ENCODE measurements at regions not wholly inside any gene's neighbourhood (a gene's known extent, or its start where the extent isn't known, plus 50 kb on each side); places are given as distances from the start of the nearest gene placed in this dataset.

- no peaks in the 10 kb centered on the region for H3K36me3 ChIP-seq (ENCODE audit: control insufficient read depth, insufficient read depth, low read length)
- no peak for ATAC-seq
- CTCF ChIA-PET (ENCODE audit: low intra/inter-chr PET ratio): no interaction called here
- H3K9ac ChIP-seq (ENCODE audit: insufficient read depth in 1 of 2, low read depth in 2 of 2, low read length in 2 of 2): no peak overlapping the region
- POLR2A ChIA-PET: no interaction called here
- BruUV-seq (replicated peaks): no TSS peak
- in situ Hi-C loops (cut with MboI) (no loop called here), intact Hi-C loops (cut with micrococcal nuclease) (no loop called here)
- WGBS (ENCODE audit: insufficient coverage, low coverage, missing lambda C conversion rate): 0% methylated on average over 3 of the region's 3 CpGs
- no peak overlapping the region for H3K4me3 ChIP-seq
- no peaks in the 10 kb centered on the region for H3K9me1 ChIP-seq (ENCODE audit: control insufficient read depth, insufficient read depth, low read length)
- no peaks in the 10 kb centered on the region for H3K4me1 ChIP-seq (replicated peaks in 1 of 2; ENCODE audit: control insufficient read depth in 2 of 2, insufficient read depth in 2 of 2, low read length in 2 of 2)
- H3K27ac ChIP-seq (ENCODE audit: extremely low read depth, low read depth, low read length): no peak overlapping the region
- no peaks in the 10 kb centered on the region for H4K20me1 ChIP-seq (replicated peaks; ENCODE audit: control insufficient read depth, insufficient read depth, low read length)
- H3K9me3 ChIP-seq (replicated peaks; ENCODE audit: control insufficient read depth, insufficient read depth, low read depth, low read length): no peaks in the 10 kb centered on the region
- no peak for FAIRE-seq
- no peaks in the 10 kb centered on the region for H3K79me2 ChIP-seq (ENCODE audit: control insufficient read depth, insufficient read depth, low read length)
- no peak for DNase-seq (ENCODE audit: extremely low read depth in 1 of 4, low spot score in 3 of 4)
- H3K4me2 ChIP-seq (ENCODE audit: insufficient read depth, low read length): no peak overlapping the region
- no peak overlapping the region for H2AFZ ChIP-seq (ENCODE audit: low read depth, low read length)
- H3K27me3 ChIP-seq (ENCODE audit: control insufficient read depth in 2 of 2, insufficient read depth in 2 of 2, low read length in 2 of 2): no peaks in the 10 kb centered on the region
- TF ChIP-seq ARID3B (CRISPR knock-in tag; IDR thresholded peaks at IDR 0.05; ENCODE audit: borderline replicate concordance) (no peak), PKNOX1 (IDR thresholded peaks at IDR 0.05) (no peak), E2F6 (IDR thresholded peaks at IDR 0.05; ENCODE audit: borderline replicate concordance in 1 of 2, extremely low read depth in 1 of 2, insufficient read depth in 1 of 2, insufficient read length in 1 of 2, low read depth in 1 of 2, low read length in 1 of 2, poor library complexity in 1 of 2, severe bottlenecking in 1 of 2) (no peak), FOS (IDR thresholded peaks at IDR 0.05; ENCODE audit: extremely low read depth, insufficient read length) (no peak), ZKSCAN1 (IDR thresholded peaks at IDR 0.05; ENCODE audit: low read depth, low read length) (no peak), SPI1 (IDR thresholded peaks at IDR 0.05; ENCODE audit: borderline replicate concordance, low read depth, low read length) (no peak), LEF1 (IDR thresholded peaks at IDR 0.05) (no peak), ZNF280A (IDR thresholded peaks at IDR 0.05; ENCODE audit: low read depth, partially characterized antibody) (no peak), ZNF347 (CRISPR knock-in tag; IDR thresholded peaks at IDR 0.05; ENCODE audit: low read depth) (no peak), SRSF9 (IDR thresholded peaks at IDR 0.05; ENCODE audit: borderline replicate concordance, low read depth, low read length) (no peak), ID3 (CRISPR knock-in tag; IDR thresholded peaks at IDR 0.05) (no peak), ID3 (tag; IDR thresholded peaks at IDR 0.05) (no peak), GABPB2 (CRISPR knock-in tag; conservative IDR thresholded peaks at IDR 0.05) (no peak), SMARCC2 (IDR thresholded peaks at IDR 0.05; ENCODE audit: low read depth) (no peak), UBTF (IDR thresholded peaks at IDR 0.05; ENCODE audit: borderline replicate concordance in 1 of 2, low read depth in 2 of 2, low read length in 2 of 2) (no peak)
Measured at GRCh38 chr6:65814071-65814470, 107.0 kb upstream of the EYS start.

Measured in K562 (cell line).